ENCODE measurements at regions not wholly inside any gene's neighbourhood (a gene's known extent, or its start where the extent isn't known, plus 50 kb on each side); places are given as distances from the start of the nearest gene placed in this dataset.

DNA sequence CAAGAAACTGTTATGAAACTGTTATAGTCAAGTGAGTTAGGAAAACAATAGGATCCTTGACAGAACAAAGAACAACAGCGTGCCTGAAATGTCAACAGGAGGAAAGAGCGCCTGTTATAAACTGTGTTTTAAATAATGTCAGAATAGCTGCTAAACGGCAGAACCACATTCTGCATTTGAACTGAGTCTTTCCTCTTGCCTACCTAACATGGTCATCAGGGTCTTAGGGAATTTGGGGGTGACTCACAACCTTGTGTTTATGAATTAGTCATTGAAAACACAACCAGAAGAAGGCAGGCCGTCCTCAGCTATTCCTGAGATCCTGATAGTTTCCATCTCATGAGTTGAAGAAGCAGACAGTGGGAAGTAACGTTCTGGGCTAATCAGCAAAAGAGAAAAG, 222.0 kb upstream of the FN1 start:
- TF ChIP-seq, protein P1, sequence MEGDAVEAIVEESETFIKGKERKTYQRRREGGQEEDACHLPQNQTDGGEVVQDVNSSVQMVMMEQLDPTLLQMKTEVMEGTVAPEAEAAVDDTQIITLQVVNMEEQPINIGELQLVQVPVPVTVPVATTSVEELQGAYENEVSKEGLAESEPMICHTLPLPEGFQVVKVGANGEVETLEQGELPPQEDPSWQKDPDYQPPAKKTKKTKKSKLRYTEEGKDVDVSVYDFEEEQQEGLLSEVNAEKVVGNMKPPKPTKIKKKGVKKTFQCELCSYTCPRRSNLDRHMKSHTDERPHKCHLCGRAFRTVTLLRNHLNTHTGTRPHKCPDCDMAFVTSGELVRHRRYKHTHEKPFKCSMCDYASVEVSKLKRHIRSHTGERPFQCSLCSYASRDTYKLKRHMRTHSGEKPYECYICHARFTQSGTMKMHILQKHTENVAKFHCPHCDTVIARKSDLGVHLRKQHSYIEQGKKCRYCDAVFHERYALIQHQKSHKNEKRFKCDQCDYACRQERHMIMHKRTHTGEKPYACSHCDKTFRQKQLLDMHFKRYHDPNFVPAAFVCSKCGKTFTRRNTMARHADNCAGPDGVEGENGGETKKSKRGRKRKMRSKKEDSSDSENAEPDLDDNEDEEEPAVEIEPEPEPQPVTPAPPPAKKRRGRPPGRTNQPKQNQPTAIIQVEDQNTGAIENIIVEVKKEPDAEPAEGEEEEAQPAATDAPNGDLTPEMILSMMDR (IDR thresholded peaks at IDR 0.05) = no peak
- no peak for TF ChIP-seq POLR2A (IDR thresholded peaks at IDR 0.05)
